ENCODE measurements at regions not wholly inside any gene's neighbourhood (a gene's known extent, or its start where the extent isn't known, plus 50 kb on each side); places are given as distances from the start of the nearest gene placed in this dataset.

DNA sequence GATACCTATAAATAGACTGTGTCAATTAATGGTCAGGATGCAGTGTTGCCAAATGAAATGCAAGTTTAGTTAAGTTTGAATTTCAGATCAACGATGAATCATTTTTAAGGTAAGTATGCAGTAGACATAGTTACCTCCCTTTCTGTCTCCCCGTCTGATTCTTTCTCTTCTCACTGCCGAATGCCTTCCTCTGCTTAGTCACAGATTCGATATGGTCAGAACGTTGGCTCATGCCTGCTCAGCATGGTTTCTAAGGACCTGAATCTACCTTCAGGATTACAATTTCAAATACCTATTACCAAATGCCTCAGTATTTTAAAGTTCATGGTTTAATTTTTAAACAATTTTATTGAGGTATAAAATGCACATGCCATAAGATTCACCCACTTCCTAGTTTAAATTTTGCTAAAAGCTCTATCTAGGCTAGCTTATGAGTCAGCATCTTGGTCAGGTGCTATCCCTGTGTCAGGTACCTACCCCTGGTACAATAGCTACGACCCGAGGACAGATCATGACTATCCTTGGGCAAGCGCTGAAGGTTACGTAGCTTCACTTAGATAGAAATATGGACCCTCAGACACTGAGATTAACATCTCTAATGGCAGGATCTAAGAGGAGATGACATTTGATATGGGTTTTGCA is 78.2 kb upstream of the SPON1 start:
- TF ChIP-seq, protein P1, sequence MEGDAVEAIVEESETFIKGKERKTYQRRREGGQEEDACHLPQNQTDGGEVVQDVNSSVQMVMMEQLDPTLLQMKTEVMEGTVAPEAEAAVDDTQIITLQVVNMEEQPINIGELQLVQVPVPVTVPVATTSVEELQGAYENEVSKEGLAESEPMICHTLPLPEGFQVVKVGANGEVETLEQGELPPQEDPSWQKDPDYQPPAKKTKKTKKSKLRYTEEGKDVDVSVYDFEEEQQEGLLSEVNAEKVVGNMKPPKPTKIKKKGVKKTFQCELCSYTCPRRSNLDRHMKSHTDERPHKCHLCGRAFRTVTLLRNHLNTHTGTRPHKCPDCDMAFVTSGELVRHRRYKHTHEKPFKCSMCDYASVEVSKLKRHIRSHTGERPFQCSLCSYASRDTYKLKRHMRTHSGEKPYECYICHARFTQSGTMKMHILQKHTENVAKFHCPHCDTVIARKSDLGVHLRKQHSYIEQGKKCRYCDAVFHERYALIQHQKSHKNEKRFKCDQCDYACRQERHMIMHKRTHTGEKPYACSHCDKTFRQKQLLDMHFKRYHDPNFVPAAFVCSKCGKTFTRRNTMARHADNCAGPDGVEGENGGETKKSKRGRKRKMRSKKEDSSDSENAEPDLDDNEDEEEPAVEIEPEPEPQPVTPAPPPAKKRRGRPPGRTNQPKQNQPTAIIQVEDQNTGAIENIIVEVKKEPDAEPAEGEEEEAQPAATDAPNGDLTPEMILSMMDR (IDR thresholded peaks at IDR 0.05) = no peak
- H3K4me1 Mint-ChIP-seq (ENCODE audit: low read depth) = no peaks in the 10 kb centered on the region
- H3K27me3 Mint-ChIP-seq (ENCODE audit: insufficient read depth) = no peaks in the 10 kb centered on the region; the same call in 1 of the 2 replicates
- H3K36me3 Mint-ChIP-seq (ENCODE audit: low read depth) = no peaks in the 10 kb centered on the region
- no peak for DNase-seq
- H3K27ac Mint-ChIP-seq = no peak overlapping the region
- no peak overlapping the region for H3K4me3 Mint-ChIP-seq
- no peaks in the 10 kb centered on the region; the same call in 1 of the 2 replicates for H3K9me3 Mint-ChIP-seq

DNA sequence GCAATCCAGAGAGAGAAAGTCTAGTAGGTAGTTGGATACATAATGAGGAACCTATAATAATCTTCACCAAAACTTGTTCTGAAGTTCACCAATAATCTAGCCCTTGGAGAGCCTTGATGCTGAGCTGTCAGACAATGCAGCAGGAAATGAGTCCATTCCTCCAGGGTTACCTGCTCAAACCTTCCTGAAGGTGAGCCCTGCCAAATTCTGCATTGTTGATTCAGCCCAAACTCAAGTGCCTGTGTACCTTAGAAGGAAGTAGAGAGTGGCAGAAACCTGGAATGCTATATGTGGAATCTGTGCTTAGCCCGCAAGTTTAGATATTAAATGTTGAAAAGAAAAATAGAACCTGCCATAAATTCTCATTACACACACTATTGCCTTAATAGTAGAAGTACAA is 77.4 kb upstream of the SPON1 start:
- Mint-ChIP-seq H3K9me3 (no peaks in the 10 kb centered on the region; the same call in 1 of the 2 replicates), H3K27me3 (ENCODE audit: insufficient read depth) (no peaks in the 10 kb centered on the region; the same call in 1 of the 2 replicates), H3K4me1 (ENCODE audit: low read depth) (no peaks in the 10 kb centered on the region), H3K4me3 (no peak overlapping the region), H3K27ac (no peak overlapping the region), H3K36me3 (ENCODE audit: low read depth) (no peaks in the 10 kb centered on the region)
- TF ChIP-seq, protein P1 (IDR thresholded peaks at IDR 0.05) = no peak
- DNase-seq = no peak

DNA sequence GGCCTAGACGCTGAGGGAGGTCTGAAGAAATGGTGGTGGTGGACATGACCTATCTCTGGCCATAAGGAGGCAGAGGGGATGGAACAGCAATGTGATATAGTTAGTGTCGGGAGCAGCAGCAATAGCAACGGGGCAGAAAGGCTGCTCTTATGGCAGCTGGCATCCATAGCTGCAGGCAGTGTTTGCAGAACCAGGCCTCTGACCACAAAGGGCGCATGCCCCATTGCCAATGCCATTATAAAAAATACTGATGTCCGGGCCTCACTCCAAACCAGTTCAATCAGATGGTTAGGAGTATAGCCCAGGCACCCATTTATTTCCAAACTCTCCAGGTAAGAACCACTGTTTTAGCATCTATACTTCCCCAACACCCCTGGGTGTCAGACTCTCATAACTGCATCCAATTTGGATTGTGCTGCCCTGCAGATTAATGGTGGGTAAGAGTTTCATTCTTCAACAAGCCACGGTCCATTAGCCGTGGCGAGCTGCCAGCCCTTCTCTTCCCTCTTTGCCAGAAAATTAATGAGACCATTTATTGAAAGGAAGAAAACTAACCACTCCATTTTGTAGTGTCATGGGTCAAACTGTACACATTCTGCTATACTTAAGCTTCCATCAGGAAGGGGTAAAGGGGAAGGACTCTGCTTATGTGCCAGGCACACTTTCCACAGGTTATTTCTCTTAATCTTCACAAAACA is 72.8 kb upstream of the SPON1 start:
- H3K27ac Mint-ChIP-seq = no peak overlapping the region
- peaks cover 3% of the 10 kb centered on the region for H3K27me3 Mint-ChIP-seq (ENCODE audit: insufficient read depth)
- no peaks in the 10 kb centered on the region for H3K9me3 Mint-ChIP-seq
- H3K4me3 Mint-ChIP-seq = no peak overlapping the region
- TF ChIP-seq, protein P1 (IDR thresholded peaks at IDR 0.05) = no peak
- no peaks in the 10 kb centered on the region for H3K4me1 Mint-ChIP-seq (ENCODE audit: low read depth)
- H3K36me3 Mint-ChIP-seq (ENCODE audit: low read depth) = no peaks in the 10 kb centered on the region
- no peak for DNase-seq

DNA sequence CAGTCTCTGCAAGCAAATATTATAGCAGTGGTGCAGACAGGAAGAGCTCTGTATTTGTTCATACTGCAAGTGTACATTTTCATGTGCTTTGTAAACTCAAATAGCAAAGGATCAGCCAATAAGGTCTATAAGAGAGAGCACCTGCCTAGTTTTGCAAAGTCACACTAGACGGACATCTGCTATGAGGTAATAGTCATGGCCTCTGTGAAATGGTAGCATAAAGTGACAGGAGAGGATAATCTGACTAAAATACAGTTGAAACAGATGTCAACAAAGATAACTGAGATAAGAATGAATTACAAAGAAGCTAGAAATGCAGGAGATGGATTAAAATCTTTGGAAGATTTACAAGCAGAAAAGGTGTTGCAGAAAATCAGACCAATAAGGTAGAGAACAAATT is 70.6 kb upstream of the SPON1 start:
- Mint-ChIP-seq H3K27me3 (ENCODE audit: insufficient read depth) (peaks cover 3% of the 10 kb centered on the region), H3K4me1 (ENCODE audit: low read depth) (no peaks in the 10 kb centered on the region), H3K36me3 (ENCODE audit: low read depth) (no peaks in the 10 kb centered on the region), H3K9me3 (no peaks in the 10 kb centered on the region), H3K4me3 (no peak overlapping the region), H3K27ac (no peak overlapping the region)
- TF ChIP-seq, protein P1 (IDR thresholded peaks at IDR 0.05) = no peak
- no peak for DNase-seq

DNA sequence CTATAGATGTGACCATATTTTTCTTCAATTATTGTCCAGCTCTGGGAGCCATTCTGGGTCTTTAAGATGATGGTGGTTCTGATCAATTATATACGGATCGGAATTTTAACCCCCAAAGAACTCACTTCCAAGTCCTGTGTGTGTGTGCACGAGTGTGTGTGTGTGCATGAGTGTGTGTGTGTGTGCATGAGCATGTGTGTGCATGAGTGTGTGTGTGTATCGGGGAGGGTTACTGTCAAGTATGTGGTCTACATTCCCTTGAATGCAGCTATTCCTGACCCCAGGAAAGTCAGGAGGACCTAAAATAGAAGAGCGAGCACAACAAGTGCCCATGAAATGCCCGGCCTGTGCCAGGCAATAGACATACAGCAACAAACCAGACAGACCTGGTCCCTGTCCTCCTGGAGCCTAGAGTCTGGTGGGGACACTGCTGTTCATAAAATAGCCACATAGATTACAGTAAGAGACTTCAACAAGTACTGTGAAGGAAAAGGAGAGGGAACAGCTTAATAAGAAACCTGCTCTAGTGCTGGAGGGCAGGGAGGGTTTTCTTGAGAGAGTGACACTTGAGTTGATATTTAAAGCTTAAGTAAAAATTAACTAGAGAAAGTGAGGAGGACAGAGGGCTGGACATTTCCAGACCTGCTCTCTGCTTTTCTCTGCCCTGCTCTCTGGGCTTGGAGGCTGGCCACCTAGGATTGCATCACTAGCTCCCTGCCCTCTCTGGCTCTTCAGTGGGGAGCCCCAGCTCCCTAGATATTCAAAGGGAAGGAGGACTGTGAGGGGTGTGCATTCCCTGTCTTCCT is 66.1 kb upstream of the SPON1 start:
- no peaks in the 10 kb centered on the region for H3K4me1 Mint-ChIP-seq (ENCODE audit: low read depth)
- H3K27ac Mint-ChIP-seq = no peak overlapping the region
- no peak for DNase-seq
- peaks cover 12% of the 10 kb centered on the region for H3K27me3 Mint-ChIP-seq (ENCODE audit: insufficient read depth)
- no peak overlapping the region for H3K4me3 Mint-ChIP-seq
- no peaks in the 10 kb centered on the region for H3K9me3 Mint-ChIP-seq
- TF ChIP-seq, protein P1 (IDR thresholded peaks at IDR 0.05) = no peak
- H3K36me3 Mint-ChIP-seq (ENCODE audit: low read depth) = no peaks in the 10 kb centered on the region
